GM23338 (cell line): ENCODE measurements at regions not wholly inside any gene's neighbourhood (a gene's known extent, or its start where the extent isn't known, plus 50 kb on each side); places are given as distances from the start of the nearest gene placed in this dataset.

Experiments used
- ATAC-seq: fragments of 200-7000 bp; cut with Tn5 transposase; 3 replicates; pipeline ENCODE4 v1.9.1; 2020
- DNase-seq: peaks from one replicate; pipeline ENCODE4 v3.0.0-alpha.2; 2015; ENCODE audit warnings: low spot score
- H2AFZ ChIP-seq: fragments of 200-600 bp; sonication (generic); 2 replicates; pipeline ENCODE4 v1.8.0; 2016; ENCODE audit warnings: antibody characterized with exemption, mild to moderate bottlenecking, moderate library complexity
- H3F3A ChIP-seq: fragments of 200-600 bp; sonication (generic); replicated peaks from 2 replicates; pipeline ENCODE4 v1.8.0; 2017; ENCODE audit warnings: antibody characterized with exemption, mixed run types, low read depth
- H3K27ac ChIP-seq: fragments of 200-600 bp; sonication (generic); 2 replicates; pipeline ENCODE4 v1.6.1; 2016; ENCODE audit warnings: low read depth
- H3K27me3 ChIP-seq: fragments of 200-600 bp; sonication (generic); 2 replicates; pipeline ENCODE4 v1.8.0; 2016; ENCODE audit warnings: mild to moderate bottlenecking, mixed run types, moderate library complexity; ENCODE audit not compliant: insufficient read depth
- H3K36me3 ChIP-seq: fragments of 200-600 bp; sonication (generic); 2 replicates; pipeline ENCODE4 v1.8.0; 2016; ENCODE audit warnings: mild to moderate bottlenecking; ENCODE audit not compliant: insufficient read depth
- H3K4me1 ChIP-seq: fragments of 200-600 bp; sonication (generic); 2 replicates; pipeline ENCODE4 v1.8.0; 2016; ENCODE audit warnings: mild to moderate bottlenecking, moderate library complexity; ENCODE audit not compliant: insufficient read depth
- H3K4me2 ChIP-seq: fragments of 200-600 bp; sonication (generic); 2 replicates; pipeline ENCODE4 v1.7.1; 2017; ENCODE audit warnings: mixed run types
- H3K4me3 ChIP-seq: fragments of 200-600 bp; sonication (generic); 2 replicates; pipeline ENCODE4 v1.6.1; 2016; ENCODE audit warnings: mixed run types
- H3K79me2 ChIP-seq: fragments of 200-600 bp; sonication (generic); replicated peaks from 2 replicates; pipeline ENCODE4 v1.8.0; 2017; ENCODE audit warnings: mild to moderate bottlenecking; ENCODE audit not compliant: insufficient read depth
- H3K9me2 ChIP-seq: fragments of 200-600 bp; sonication (generic); 2 replicates; pipeline ENCODE4 v1.8.0; 2017; ENCODE audit not compliant: insufficient read depth
- H4K20me1 ChIP-seq: fragments of 200-600 bp; sonication (generic); replicated peaks from 2 replicates; pipeline ENCODE4 v1.8.0; 2017; ENCODE audit warnings: mild to moderate bottlenecking; ENCODE audit not compliant: insufficient read depth
- H3K27ac Mint-ChIP-seq: 2 replicates; pipeline ENCODE4 v1.8.0; 2020; ENCODE audit warnings: inconsistent platforms, mild to moderate bottlenecking, moderate library complexity, mixed read lengths
- H3K27me3 Mint-ChIP-seq: 3 replicates; pipeline ENCODE4 v1.8.0; 2022; ENCODE audit warnings: low read depth, mild to moderate bottlenecking, moderate library complexity, mixed read lengths, inconsistent platforms; ENCODE audit not compliant: insufficient read depth, poor library complexity
- H3K36me3 Mint-ChIP-seq: 3 replicates; pipeline ENCODE4 v1.8.0; 2021; ENCODE audit warnings: low read depth, mild to moderate bottlenecking, inconsistent platforms, moderate library complexity, mixed read lengths
- H3K4me1 Mint-ChIP-seq: 3 replicates; pipeline ENCODE4 v1.8.0; 2020; ENCODE audit warnings: mild to moderate bottlenecking, inconsistent platforms, mixed read lengths
- H3K4me3 Mint-ChIP-seq: 3 replicates; pipeline ENCODE4 v1.8.0; 2021; ENCODE audit warnings: moderate library complexity, mild to moderate bottlenecking, inconsistent platforms, mixed read lengths
- H3K9me3 Mint-ChIP-seq: 3 replicates; pipeline ENCODE4 v1.8.0; 2020; ENCODE audit warnings: moderate library complexity, mild to moderate bottlenecking, inconsistent platforms, mixed read lengths
- EZH2 ChIP-seq: fragments of 200-600 bp; sonication (generic); IDR thresholded peaks from one replicate; pipeline ENCODE4 v1.8.0; 2017; ENCODE audit warnings: antibody characterized with exemption, mild to moderate bottlenecking, low read depth; ENCODE audit not compliant: unreplicated experiment
- EZH2phosphoT487 ChIP-seq: fragments of 200-600 bp; sonication (generic); IDR thresholded peaks from one replicate; pipeline ENCODE4 v1.8.1; 2018; ENCODE audit warnings: antibody characterized with exemption; ENCODE audit not compliant: unreplicated experiment
- NANOG ChIP-seq: IDR thresholded peaks from 2 replicates; pipeline ENCODE4 v1.6.1; 2016; ENCODE audit warnings: antibody characterized with exemption, borderline replicate concordance
- POLR2AphosphoS5 ChIP-seq: IDR thresholded peaks from 2 replicates; pipeline ENCODE4 v1.6.1; 2016; ENCODE audit warnings: antibody characterized with exemption, low read depth
- REST ChIP-seq: IDR thresholded peaks from one replicate; pipeline ENCODE4 v1.6.1; 2018; ENCODE audit warnings: antibody characterized with exemption; ENCODE audit not compliant: unreplicated experiment
- STAT1 ChIP-seq: IDR thresholded peaks from one replicate; pipeline ENCODE4 v1.6.1; 2016; ENCODE audit warnings: antibody characterized with exemption; ENCODE audit not compliant: unreplicated experiment
- ZNF114 ChIP-seq: fragments of 250-450 bp; sonication (Bioruptor Pico); IDR thresholded peaks from 2 replicates; pipeline ENCODE4 v1.5.0; 2020; ENCODE audit warnings: mild to moderate bottlenecking, moderate library complexity
- ZNF462 ChIP-seq: fragments of 250-450 bp; sonication (Bioruptor Pico); IDR thresholded peaks from 2 replicates; pipeline ENCODE4 v1.5.0; 2020; ENCODE audit warnings: mild to moderate bottlenecking, moderate library complexity

- H3K27me3 ChIP-seq: no peaks in the 10 kb centered on the region
- H3K4me2 ChIP-seq: no peak overlapping the region
- no peaks in the 10 kb centered on the region for H4K20me1 ChIP-seq
- H3F3A ChIP-seq: no peaks in the 10 kb centered on the region
- no peaks in the 10 kb centered on the region for H3K36me3 ChIP-seq
- no peaks in the 10 kb centered on the region for H3K9me2 ChIP-seq
- no peak for TF ChIP-seq NANOG
- no peak for TF ChIP-seq STAT1
- TF ChIP-seq EZH2: no peak
- TF ChIP-seq REST: no peak
- no peaks in the 10 kb centered on the region for H3K4me1 ChIP-seq
- H3K27me3 Mint-ChIP-seq: peaks cover 9% of the 10 kb centered on the region
- H3K79me2 ChIP-seq: no peaks in the 10 kb centered on the region
- no peak overlapping the region for H3K27ac ChIP-seq
- no peak for DNase-seq
- peaks cover 4% of the 10 kb centered on the region; the same call in 2 of the 3 replicates for H3K4me1 Mint-ChIP-seq
- no peak overlapping the region for H2AFZ ChIP-seq
- no peak overlapping the region for H3K4me3 ChIP-seq
- no peak overlapping the region for H3K27ac Mint-ChIP-seq
- H3K36me3 Mint-ChIP-seq: no peaks in the 10 kb centered on the region
- H3K4me3 Mint-ChIP-seq: no peak overlapping the region
- no peak for ATAC-seq
- H3K9me3 Mint-ChIP-seq: no peaks in the 10 kb centered on the region
These were observed 124.7 kb upstream of the UNC5B start for GRCh38 chr10:71087622-71088021.

- Mint-ChIP-seq H3K4me3 (no peak overlapping the region), H3K27me3 (peaks cover 9% of the 10 kb centered on the region), H3K9me3 (no peaks in the 10 kb centered on the region), H3K36me3 (no peaks in the 10 kb centered on the region), H3K27ac (no peak overlapping the region), H3K4me1 (peaks cover 7% of the 10 kb centered on the region)
- no peak overlapping the region for H3K4me3 ChIP-seq
- H4K20me1 ChIP-seq: no peaks in the 10 kb centered on the region
- no peaks in the 10 kb centered on the region for H3K9me2 ChIP-seq
- H3K4me2 ChIP-seq: no peak overlapping the region
- no peaks in the 10 kb centered on the region for H3K4me1 ChIP-seq
- no peaks in the 10 kb centered on the region for H3K36me3 ChIP-seq
- H3K27ac ChIP-seq: no peak overlapping the region
- H3F3A ChIP-seq: no peaks in the 10 kb centered on the region
- ATAC-seq (no peak), DNase-seq (no peak)
- no peak overlapping the region for H2AFZ ChIP-seq
- H3K27me3 ChIP-seq: no peaks in the 10 kb centered on the region
- H3K79me2 ChIP-seq: no peaks in the 10 kb centered on the region
- no peak for TF ChIP-seq ZNF114 (CRISPR knock-in tag)
- no peak for TF ChIP-seq POLR2AphosphoS5
- no peak for TF ChIP-seq EZH2phosphoT487
- TF ChIP-seq REST: no peak
- TF ChIP-seq ZNF462: no peak
These were observed 124.3 kb upstream of the UNC5B start for GRCh38 chr10:71088054-71088453.
